ACC112 (cell line): ENCODE measurements at regions not wholly inside any gene's neighbourhood (a gene's known extent, or its start where the extent isn't known, plus 50 kb on each side); places are given as distances from the start of the nearest gene placed in this dataset.

Experiments used
- H2AFZ ChIP-seq: fragments of 200-600 bp; sonication (generic); one replicate; pipeline ENCODE4 v1.6.0; 2017; ENCODE audit warnings: antibody characterized with exemption, low read length; ENCODE audit not compliant: unreplicated experiment
- H3K27ac ChIP-seq: fragments of 200-600 bp; sonication (generic); 2 replicates; pipeline ENCODE4 v1.5.1; 2014; ENCODE audit warnings: low read depth, mild to moderate bottlenecking, antibody characterized with exemption, low read length, moderate library complexity
- H3K27me3 ChIP-seq: fragments of 200-600 bp; sonication (generic); 2 replicates; pipeline ENCODE4 v1.6.1; 2014; ENCODE audit warnings: mild to moderate bottlenecking, antibody characterized with exemption, low read length, moderate library complexity, mixed read lengths; ENCODE audit not compliant: insufficient read depth
- H3K36me3 ChIP-seq: fragments of 200-600 bp; sonication (generic); 2 replicates; pipeline ENCODE4 v1.6.1; 2016; ENCODE audit warnings: mild to moderate bottlenecking, antibody characterized with exemption, low read length, moderate library complexity, mixed read lengths; ENCODE audit not compliant: insufficient read depth
- H3K4me1 ChIP-seq: fragments of 200-600 bp; sonication (generic); one replicate; pipeline ENCODE4 v1.6.1; 2016; ENCODE audit warnings: low read length, mixed read lengths; ENCODE audit not compliant: insufficient read depth, unreplicated experiment, control insufficient read depth
- H3K4me3 ChIP-seq: fragments of 200-600 bp; sonication (generic); 2 replicates; pipeline ENCODE4 v1.5.1; 2014; ENCODE audit warnings: mild to moderate bottlenecking, low read depth, low read length
- H3K79me2 ChIP-seq: fragments of 200-600 bp; sonication (generic); one replicate; pipeline ENCODE4 v1.6.0; 2016; ENCODE audit warnings: low read length; ENCODE audit not compliant: control insufficient read depth, unreplicated experiment, insufficient read depth

DNA sequence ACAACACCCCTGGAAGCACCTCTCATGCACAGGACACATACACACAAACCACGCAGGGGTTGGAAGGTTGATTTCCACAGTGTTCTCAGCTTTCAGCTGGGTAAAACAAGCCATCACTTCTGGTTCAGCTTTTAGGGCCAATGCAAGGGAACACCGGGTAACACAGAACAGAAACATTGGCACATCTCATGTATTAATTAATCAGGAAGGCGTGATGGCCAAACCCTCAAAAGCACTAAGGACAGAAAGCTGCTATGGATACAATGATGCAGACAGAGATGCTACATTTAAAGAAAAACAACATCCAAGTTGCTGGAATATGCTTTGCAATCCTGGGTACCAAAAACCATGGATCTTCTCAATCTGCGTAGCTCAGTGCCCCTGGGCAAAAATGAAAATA lies 104.3 kb upstream of the BEND6 start:
- no peak overlapping the region for H2AFZ ChIP-seq
- no peaks in the 10 kb centered on the region for H3K27me3 ChIP-seq
- peak overlapping the region; percentile 87 for H3K4me3 ChIP-seq
- H3K27ac ChIP-seq: peak overlapping the region; percentile 82
- H3K36me3 ChIP-seq: no peaks in the 10 kb centered on the region
- peaks cover 62% of the 10 kb centered on the region for H3K79me2 ChIP-seq
- peaks cover 45% of the 10 kb centered on the region for H3K4me1 ChIP-seq

DNA sequence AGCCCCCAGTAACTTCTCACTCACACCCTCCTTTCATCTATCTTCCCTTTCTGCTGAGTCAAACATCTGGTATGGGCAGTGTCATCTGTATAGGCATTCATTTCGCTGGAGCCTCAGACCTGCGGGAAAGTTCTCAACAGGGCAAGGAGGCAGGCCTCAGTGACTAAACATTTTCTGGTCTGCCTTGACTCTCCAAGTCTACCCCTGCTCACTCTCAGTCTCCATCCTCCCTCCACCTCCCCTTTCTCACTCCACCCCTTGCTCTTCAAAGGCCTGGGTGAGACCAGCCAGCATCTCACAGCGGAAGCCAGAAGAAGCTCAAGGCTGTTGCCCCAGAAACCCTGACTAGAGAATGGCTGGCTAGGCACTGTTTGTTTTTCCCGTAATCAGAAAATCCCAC lies 105.0 kb upstream of the BEND6 start:
- Histone ChIP-seq H3K79me2 (peaks cover 67% of the 10 kb centered on the region), H3K4me3 (peak overlapping the region; percentile 87), H3K27me3 (no peaks in the 10 kb centered on the region), H2AFZ (no peak overlapping the region), H3K27ac (peak overlapping the region; percentile 82), H3K36me3 (no peaks in the 10 kb centered on the region), H3K4me1 (peaks cover 49% of the 10 kb centered on the region)

DNA sequence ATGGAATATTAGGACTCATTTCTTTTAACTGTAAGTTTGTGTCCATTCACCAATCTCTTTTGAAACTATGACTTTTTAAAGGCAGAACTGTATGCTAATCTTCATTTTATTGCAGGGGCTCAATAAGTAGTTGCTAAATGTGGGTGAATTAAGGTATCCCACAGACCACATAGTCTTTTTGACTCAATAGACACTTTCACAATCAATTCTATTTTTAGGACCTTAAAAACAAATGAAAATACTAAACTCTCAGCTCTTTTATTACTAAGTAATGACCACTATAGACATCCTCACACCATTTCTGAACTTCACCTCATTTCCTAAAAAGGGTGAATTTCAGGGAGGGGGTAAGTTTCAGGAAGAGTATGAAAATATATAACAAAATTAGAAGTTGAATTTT lies 106.8 kb upstream of the BEND6 start:
- Histone ChIP-seq H3K27me3 (no peaks in the 10 kb centered on the region), H2AFZ (no peak overlapping the region), H3K4me3 (no peak overlapping the region), H3K36me3 (no peaks in the 10 kb centered on the region), H3K79me2 (peaks cover 71% of the 10 kb centered on the region), H3K4me1 (peaks cover 50% of the 10 kb centered on the region), H3K27ac (no peak overlapping the region)

DNA sequence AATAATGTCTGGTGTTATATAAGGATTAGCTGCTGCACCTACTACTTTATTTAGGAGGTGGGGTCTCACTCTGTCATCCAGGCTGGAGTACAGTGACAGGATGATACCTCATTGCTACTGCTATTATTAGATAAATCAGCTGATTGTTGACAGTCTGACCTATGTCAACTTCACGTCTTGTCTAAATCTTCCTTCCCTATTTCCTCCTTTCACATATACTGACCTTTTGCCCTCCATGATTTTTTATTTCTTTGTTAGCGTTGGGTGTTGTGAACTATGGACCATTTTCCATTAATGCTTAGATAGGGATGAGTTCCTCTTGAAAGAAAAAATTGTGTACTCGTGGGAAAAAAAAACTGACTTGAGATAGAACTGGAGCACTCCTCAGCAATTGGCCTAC lies 109.9 kb upstream of the BEND6 start:
- Histone ChIP-seq H3K27ac (no peak overlapping the region; the same call in 1 of the 2 replicates), H2AFZ (no peak overlapping the region), H3K4me3 (no peak overlapping the region), H3K79me2 (peaks cover 86% of the 10 kb centered on the region), H3K4me1 (peaks cover 49% of the 10 kb centered on the region), H3K27me3 (no peaks in the 10 kb centered on the region), H3K36me3 (no peaks in the 10 kb centered on the region)

DNA sequence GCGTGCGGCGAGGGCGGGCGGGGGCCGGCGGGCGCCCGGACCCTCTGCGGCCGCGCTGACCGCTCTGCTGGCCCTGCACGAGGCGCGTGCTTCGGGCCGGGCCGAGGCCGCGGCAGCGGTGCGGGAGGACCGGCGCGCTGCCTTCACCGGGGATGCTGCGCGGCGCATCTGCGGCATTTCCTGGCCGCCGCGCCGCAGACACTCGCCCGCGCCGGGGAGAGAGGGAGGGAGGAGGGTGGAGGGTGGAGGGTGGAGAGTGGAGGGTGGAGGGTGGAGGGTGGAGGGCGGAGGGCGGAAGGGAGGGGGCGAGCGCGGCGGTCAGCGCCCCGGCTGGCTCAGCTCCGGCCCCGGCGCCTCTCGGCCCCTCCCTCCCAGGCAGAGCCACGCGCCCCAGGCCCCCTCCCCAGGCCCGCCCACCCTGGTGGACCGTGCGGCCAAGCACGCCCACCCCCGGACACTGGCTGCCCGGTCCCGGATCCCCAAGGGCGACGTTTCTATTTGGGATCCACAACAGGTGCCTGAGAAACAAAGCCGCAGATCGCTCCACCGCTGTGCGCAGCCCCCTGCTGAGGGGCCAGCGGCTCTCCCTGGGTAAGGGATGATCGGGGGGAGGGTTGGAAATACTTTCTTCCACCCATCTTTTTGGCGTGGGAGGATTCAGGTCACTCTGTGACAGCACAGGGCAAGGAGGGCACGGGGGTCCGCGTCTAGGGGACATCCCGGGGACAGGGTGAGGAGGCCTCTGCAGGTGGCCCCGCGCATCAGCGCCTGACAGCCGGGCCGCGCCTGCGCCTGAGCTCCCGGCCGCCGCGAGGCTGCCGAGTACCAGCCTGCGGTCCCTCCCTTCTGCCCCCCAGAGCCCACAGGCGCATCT lies 111.2 kb upstream of the BEND6 start:
- peak overlapping the region; percentile 50; the same call in 1 of the 2 replicates for H3K27ac ChIP-seq
- H3K36me3 ChIP-seq: no peaks in the 10 kb centered on the region
- H2AFZ ChIP-seq: no peak overlapping the region
- H3K79me2 ChIP-seq: peaks cover 90% of the 10 kb centered on the region
- H3K4me3 ChIP-seq: peak overlapping the region; percentile 83
- H3K27me3 ChIP-seq: no peaks in the 10 kb centered on the region
- H3K4me1 ChIP-seq: peaks cover 54% of the 10 kb centered on the region

DNA sequence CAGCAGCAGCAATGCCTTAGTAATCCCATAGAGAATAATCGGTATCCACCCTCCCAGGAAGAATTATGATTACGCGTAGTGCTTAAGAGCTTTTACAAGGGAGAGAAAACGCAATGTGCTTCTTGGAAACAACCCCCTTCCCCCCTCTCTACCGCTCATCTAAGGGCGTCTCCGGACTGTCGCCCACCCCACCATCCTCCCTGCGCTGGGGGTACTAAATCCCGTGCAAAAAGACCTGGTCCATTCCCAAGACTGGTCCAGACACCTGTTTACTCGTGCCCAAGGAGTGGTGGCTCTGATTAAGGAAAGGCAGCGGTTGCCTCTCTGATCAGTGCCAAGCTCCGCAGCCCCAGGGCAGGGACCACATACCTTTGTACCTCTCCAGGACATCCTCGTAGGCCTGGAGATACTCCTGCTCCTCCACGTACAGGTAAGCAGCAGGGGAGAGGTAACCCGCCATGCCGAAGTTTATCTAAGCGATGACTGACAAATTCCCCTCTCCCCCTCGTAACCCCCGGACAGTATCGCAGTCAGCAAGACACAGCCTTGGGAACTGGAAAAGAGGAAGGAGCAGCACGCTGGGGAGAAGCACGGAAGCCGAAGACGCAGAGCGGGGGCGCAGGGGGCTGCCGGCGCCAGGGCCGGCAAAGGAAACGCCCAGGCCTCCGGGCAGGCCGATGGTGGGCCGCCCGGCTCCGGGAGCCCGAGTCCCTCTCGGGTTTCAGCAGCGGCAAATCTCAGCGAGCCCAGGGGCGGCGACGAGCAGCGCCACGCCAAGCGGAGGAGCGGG lies 112.0 kb upstream of the BEND6 start:
- H3K4me3 ChIP-seq: peak overlapping the region; percentile 83
- peak overlapping the region; percentile 50 for H3K27ac ChIP-seq
- no peak overlapping the region for H2AFZ ChIP-seq
- no peaks in the 10 kb centered on the region for H3K36me3 ChIP-seq
- peaks cover 90% of the 10 kb centered on the region for H3K79me2 ChIP-seq
- H3K4me1 ChIP-seq: peaks cover 54% of the 10 kb centered on the region
- no peaks in the 10 kb centered on the region for H3K27me3 ChIP-seq

DNA sequence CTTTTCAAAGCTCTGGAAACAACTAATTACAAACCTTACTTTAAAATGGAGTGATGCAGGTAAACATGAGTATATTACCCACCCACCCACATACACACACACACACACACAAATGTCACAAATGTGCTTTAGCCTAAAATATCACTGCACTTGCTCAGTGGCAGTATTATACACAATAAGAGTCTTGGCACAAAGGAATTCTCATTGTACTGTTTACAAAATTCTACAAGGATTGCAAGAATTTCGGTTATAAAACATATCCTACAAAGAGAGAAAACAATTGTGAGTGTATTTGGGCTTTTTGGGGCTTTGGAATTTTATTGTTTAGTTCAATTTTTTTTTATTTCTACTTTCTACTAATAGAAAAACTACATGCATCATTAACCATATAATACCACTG lies 113.2 kb upstream of the BEND6 start:
- H3K4me1 ChIP-seq: peaks cover 50% of the 10 kb centered on the region
- peak overlapping the region; percentile 83 for H3K4me3 ChIP-seq
- H3K27ac ChIP-seq: peak overlapping the region; percentile 68
- H2AFZ ChIP-seq: no peak overlapping the region
- no peaks in the 10 kb centered on the region for H3K36me3 ChIP-seq
- H3K27me3 ChIP-seq: no peaks in the 10 kb centered on the region
- H3K79me2 ChIP-seq: peaks cover 91% of the 10 kb centered on the region

DNA sequence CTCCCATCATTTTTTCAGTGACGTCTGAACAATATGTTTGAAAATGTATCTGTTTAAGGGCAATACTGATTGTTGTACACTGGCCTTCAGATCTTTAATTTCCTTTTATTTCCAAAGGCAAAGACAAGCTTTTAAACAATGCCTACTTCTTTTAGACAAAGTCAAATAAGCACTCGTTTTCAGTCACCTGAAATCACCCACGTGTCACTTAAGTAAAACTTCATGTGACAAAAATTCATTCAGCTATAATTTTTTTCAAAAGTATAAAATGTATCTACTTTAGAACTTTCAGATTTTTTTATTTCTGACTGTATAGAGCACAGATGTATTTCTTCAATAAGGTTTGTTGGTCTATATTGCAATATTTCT lies 113.5 kb upstream of the BEND6 start:
- Histone ChIP-seq H3K27me3 (no peaks in the 10 kb centered on the region), H3K4me1 (peaks cover 49% of the 10 kb centered on the region), H3K36me3 (no peaks in the 10 kb centered on the region), H2AFZ (no peak overlapping the region), H3K4me3 (peak overlapping the region; percentile 83), H3K79me2 (peaks cover 87% of the 10 kb centered on the region), H3K27ac (peak overlapping the region; percentile 68)

DNA sequence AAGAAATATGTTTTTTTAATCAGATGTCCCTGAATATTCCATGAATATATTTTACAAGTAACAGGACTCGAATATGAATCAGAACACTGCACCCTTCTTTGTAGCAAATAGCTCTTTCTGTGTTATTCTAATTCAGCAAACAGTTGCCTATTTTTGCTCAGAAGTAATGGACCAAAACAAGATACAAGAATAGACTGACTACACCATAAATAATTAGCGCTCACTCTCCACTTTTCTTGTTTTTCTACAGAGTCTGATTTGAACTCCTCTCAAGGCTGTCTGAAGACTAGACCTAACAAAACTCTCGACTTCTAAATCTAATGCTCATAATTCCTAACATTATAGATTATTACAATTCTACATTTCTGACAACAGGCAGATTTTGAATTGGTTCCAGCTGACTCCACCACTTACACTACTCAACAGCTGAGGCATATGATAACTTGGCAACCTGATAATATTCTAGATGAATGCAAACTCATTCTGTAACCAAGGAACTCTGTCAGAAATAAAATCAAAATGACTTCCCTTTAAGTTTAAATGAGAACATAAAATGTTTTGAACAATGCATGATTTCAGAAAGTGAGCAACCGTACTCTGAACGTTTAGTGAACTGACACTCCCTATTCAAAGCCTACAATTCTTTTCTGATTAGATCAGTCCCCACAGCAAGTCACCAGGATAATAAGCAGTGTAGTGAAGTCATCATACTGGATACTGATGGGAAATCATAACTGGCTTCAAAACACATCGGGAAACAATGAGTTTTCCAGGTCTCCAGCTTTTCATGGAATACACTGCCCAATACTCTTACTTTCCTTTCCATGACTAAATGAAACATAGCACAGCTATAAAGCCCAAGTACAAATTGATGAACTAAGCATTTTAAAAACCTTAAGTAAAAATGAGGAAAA lies 114.2 kb upstream of the BEND6 start:
- Histone ChIP-seq H3K27me3 (no peaks in the 10 kb centered on the region), H3K4me1 (peaks cover 43% of the 10 kb centered on the region), H3K79me2 (peaks cover 85% of the 10 kb centered on the region), H3K4me3 (peak overlapping the region; percentile 83), H3K27ac (peak overlapping the region; percentile 68), H2AFZ (no peak overlapping the region), H3K36me3 (no peaks in the 10 kb centered on the region)

DNA sequence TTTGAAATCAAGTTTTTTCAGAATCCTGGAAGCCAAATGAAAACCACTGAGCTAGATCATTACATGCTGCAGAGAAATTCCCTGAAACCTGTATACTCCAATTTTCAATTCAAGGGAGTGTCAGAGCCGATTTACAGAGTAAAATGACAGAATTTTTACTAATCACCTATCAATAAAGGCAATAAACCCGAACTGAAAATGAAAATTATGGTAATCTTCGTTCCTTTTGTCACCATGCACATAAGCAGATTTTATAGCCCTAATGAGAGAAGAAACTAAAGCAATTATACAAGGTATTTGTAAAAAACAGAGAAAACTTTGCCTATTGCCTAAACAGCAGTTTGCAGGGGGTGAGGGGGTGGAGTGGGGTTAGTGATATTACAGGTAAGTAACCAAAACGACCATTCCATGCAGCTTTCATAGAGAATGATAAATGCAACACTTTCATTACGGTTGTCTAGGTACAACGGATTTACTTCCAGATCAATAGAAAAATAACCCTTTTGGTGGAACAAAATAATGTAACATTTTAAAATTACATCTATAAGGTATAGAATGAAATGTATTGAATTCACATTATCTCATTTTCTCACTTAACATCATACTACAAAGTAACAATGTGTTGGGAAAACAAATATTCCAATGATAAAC lies 115.2 kb upstream of the BEND6 start:
- H3K27me3 ChIP-seq: no peaks in the 10 kb centered on the region
- peaks cover 38% of the 10 kb centered on the region for H3K4me1 ChIP-seq
- peak overlapping the region; percentile 83 for H3K4me3 ChIP-seq
- no peak overlapping the region for H2AFZ ChIP-seq
- no peak overlapping the region for H3K27ac ChIP-seq
- peaks cover 86% of the 10 kb centered on the region for H3K79me2 ChIP-seq
- peaks cover 3% of the 10 kb centered on the region for H3K36me3 ChIP-seq
